HepG2 (cell line): ENCODE measurements at regions not wholly inside any gene's neighbourhood (a gene's known extent, or its start where the extent isn't known, plus 50 kb on each side); places are given as distances from the start of the nearest gene placed in this dataset.

Experiments used
- ATAC-seq: fragments of 200-7000 bp; cut with Tn5 transposase; 3 replicates; pipeline ENCODE4 v1.9.1; 2020; ENCODE audit warnings: mild to moderate bottlenecking, moderate library complexity
- BruUV-seq: library from RNA; stranded (reverse); fragments of 400-500 nt; replicated peaks from 2 replicates; lab custom pipeline; 2021; lab: Mats Ljungman, UMichigan
- CTCF ChIA-PET: fragments of 300-600 bp; formaldehyde crosslinking; extraction: SDS; loops from one replicate; lab custom pipeline; 2021; ENCODE audit warnings: low total read pairs, inconsistent platforms, low intra/inter-chr PET ratio; lab: Yijun Ruan, JAX
- POLR2A ChIA-PET: fragments of 350-600 bp; sonication (Branson Sonifier 250); formaldehyde crosslinking; loops from one replicate; lab custom pipeline; 2020; ENCODE audit warnings: antibody characterized with exemption, inconsistent platforms; lab: Yijun Ruan, JAX
- DNase-seq: peaks from one replicate; pipeline ENCODE4 v3.0.0-alpha.2; 2015; ENCODE audit warnings: low spot score
- FAIRE-seq: peaks from 3 replicates; lab custom pipeline; 2011; peaks lifted over from hg19 to GRCh38; lab: Jason Lieb, UNC
- H2AFZ ChIP-seq: one replicate; pipeline ENCODE4 v1.6.1; 2011; ENCODE audit warnings: low read length, inconsistent platforms
- H3K27ac ChIP-seq: fragments of 300-600 bp; 3 replicates; pipeline ENCODE4 v1.8.0; 2011; ENCODE audit warnings: mixed run types, mild to moderate bottlenecking, mixed read lengths, low read length, inconsistent platforms; ENCODE audit not compliant: insufficient read depth; ENCODE audit errors: extremely low read length
- H3K27me3 ChIP-seq, 2 experiments: fragments of 200-600 bp in 1 of 2; 2 replicates in 1 of 2; 3 replicates in 1 of 2; pipeline versions ENCODE4 v1.6.0 to v1.8.0; 2011; ENCODE audit warnings: low read length in 2 of 2, mild to moderate bottlenecking in 2 of 2, moderate library complexity in 2 of 2, inconsistent platforms in 1 of 2; ENCODE audit not compliant: insufficient read depth in 2 of 2, control insufficient read depth in 1 of 2
- H3K36me3 ChIP-seq, 2 experiments: fragments of 200-600 bp in 1 of 2; replicated peaks in 1 of 2; 2 replicates in 1 of 2; 3 replicates in 1 of 2; pipeline versions ENCODE4 v1.5.1 to v1.8.0; 2011; ENCODE audit warnings: low read length in 2 of 2, inconsistent platforms in 1 of 2; ENCODE audit not compliant: insufficient read depth in 2 of 2, control insufficient read depth in 1 of 2
- H3K4me1 ChIP-seq: 2 replicates; pipeline ENCODE4 v1.5.1; 2012; ENCODE audit warnings: low read length, inconsistent platforms; ENCODE audit not compliant: insufficient read depth
- H3K4me2 ChIP-seq: 2 replicates; pipeline ENCODE4 v1.6.0; 2011; ENCODE audit warnings: low read depth, low read length, inconsistent platforms
- H3K4me3 ChIP-seq, 3 experiments: fragments of 200-600 bp in 1 of 3; sonication (generic), shearing (Covaris generic) in 1 of 3; replicated peaks in 1 of 3; 2 replicates each; pipeline ENCODE4 v1.5.1; 2011 to 2016; ENCODE audit warnings: low read length in 3 of 3, inconsistent platforms in 2 of 3, low read depth in 2 of 3, mild to moderate bottlenecking in 2 of 3, control low read depth in 1 of 3, mixed read lengths in 1 of 3; ENCODE audit not compliant: insufficient read depth in 1 of 3
- H3K79me2 ChIP-seq: one replicate; pipeline ENCODE4 v1.6.1; 2011; ENCODE audit warnings: low read length, inconsistent platforms; ENCODE audit not compliant: insufficient read depth
- H3K9ac ChIP-seq: 2 replicates; pipeline ENCODE4 v1.6.0; 2011; ENCODE audit warnings: mild to moderate bottlenecking, low read depth, low read length, inconsistent platforms; ENCODE audit not compliant: insufficient read depth
- H3K9me3 ChIP-seq: 2 replicates; pipeline ENCODE4 v1.5.1; 2012; ENCODE audit warnings: mild to moderate bottlenecking, low read length
- H4K20me1 ChIP-seq: 2 replicates; pipeline ENCODE4 v1.6.0; 2011; ENCODE audit warnings: inconsistent platforms, mild to moderate bottlenecking, low read length, moderate library complexity; ENCODE audit not compliant: insufficient read depth
- BCLAF1 ChIP-seq: fragments of 450-650 bp; IDR thresholded peaks from 2 replicates; pipeline ENCODE4 v1.6.1; 2017; ENCODE audit warnings: mild to moderate bottlenecking
- ESRRA ChIP-seq: sonication (generic); formaldehyde crosslinking; IDR thresholded peaks from 2 replicates; pipeline ENCODE4 v1.5.1; 2020; ENCODE audit warnings: mild to moderate bottlenecking, low read depth, missing genetic modification reagents
- GLI4 ChIP-seq: sonication (generic); formaldehyde crosslinking; IDR thresholded peaks from 2 replicates; pipeline ENCODE4 v1.5.1; 2020; ENCODE audit warnings: missing genetic modification reagents, mild to moderate bottlenecking, moderate library complexity, borderline replicate concordance
- MAFK ChIP-seq, 2 experiments: IDR thresholded peaks in 1 of 2; conservative IDR thresholded peaks in 1 of 2; 2 replicates each; pipeline ENCODE4 v1.6.1; 2011; ENCODE audit warnings: improper control_type of control experiment in 2 of 2, low read length in 2 of 2
- MEF2D ChIP-seq: sonication (generic); formaldehyde crosslinking; IDR thresholded peaks from 2 replicates; pipeline ENCODE4 v1.5.1; 2020; ENCODE audit warnings: mild to moderate bottlenecking, missing genetic modification reagents
- PITX1 ChIP-seq: sonication (generic); formaldehyde crosslinking; IDR thresholded peaks from 2 replicates; pipeline ENCODE4 v1.5.1; 2020; ENCODE audit warnings: mild to moderate bottlenecking, missing genetic modification reagents
- STAT5B ChIP-seq: sonication (generic); formaldehyde crosslinking; IDR thresholded peaks from 2 replicates; pipeline ENCODE4 v1.4.0; 2020; ENCODE audit warnings: missing genetic modification reagents
- ZBTB1 ChIP-seq: sonication (generic); formaldehyde crosslinking; IDR thresholded peaks from 2 replicates; pipeline ENCODE4 v1.4.0; 2020; ENCODE audit warnings: missing genetic modification reagents, borderline replicate concordance
- ZBTB7B ChIP-seq: sonication (generic); formaldehyde crosslinking; IDR thresholded peaks from 2 replicates; pipeline ENCODE4 v1.4.0; 2020; ENCODE audit warnings: missing genetic modification reagents
- ZFP62 ChIP-seq: sonication (generic); formaldehyde crosslinking; IDR thresholded peaks from 2 replicates; pipeline ENCODE4 v1.4.0; 2020; ENCODE audit warnings: missing genetic modification reagents
- ZNF501 ChIP-seq: sonication (generic); formaldehyde crosslinking; IDR thresholded peaks from 2 replicates; pipeline ENCODE4 v1.5.1; 2020; ENCODE audit warnings: mild to moderate bottlenecking, moderate library complexity, missing genetic modification reagents
- ZNF691 ChIP-seq: sonication (generic); formaldehyde crosslinking; IDR thresholded peaks from 2 replicates; pipeline ENCODE4 v1.4.0; 2020; ENCODE audit warnings: missing genetic modification reagents, low read depth, mild to moderate bottlenecking, borderline replicate concordance
- WGBS: methylation state at CpG from one replicate; pipeline ENCODE4 v1.1.6; 2017; ENCODE audit warnings: low lambda C conversion rate; 5-methylcytosine and 5-hydroxymethylcytosine counted together
- in situ Hi-C: cut with HindIII; loops from 2 replicates; pipeline ENCODE4 v1.10.0; 2017; ENCODE audit warnings: low pct_unique_long_range_greater_than_20kb; ENCODE audit not compliant: extremely low pct_ligation_motif_present
- intact Hi-C: fragments of 100-400 bp; cut with micrococcal nuclease; formaldehyde crosslinking; loops from one replicate; pipeline ENCODE4 v1.10.0; 2022; ENCODE audit not compliant: unreplicated experiment
- TF ChIP-seq, protein P1 (sequence below): IDR thresholded peaks from 2 replicates; pipeline ENCODE4 v1.6.1; 2016; ENCODE audit warnings: mild to moderate bottlenecking, missing biosample characterization, missing genetic modification reagents

DNA sequence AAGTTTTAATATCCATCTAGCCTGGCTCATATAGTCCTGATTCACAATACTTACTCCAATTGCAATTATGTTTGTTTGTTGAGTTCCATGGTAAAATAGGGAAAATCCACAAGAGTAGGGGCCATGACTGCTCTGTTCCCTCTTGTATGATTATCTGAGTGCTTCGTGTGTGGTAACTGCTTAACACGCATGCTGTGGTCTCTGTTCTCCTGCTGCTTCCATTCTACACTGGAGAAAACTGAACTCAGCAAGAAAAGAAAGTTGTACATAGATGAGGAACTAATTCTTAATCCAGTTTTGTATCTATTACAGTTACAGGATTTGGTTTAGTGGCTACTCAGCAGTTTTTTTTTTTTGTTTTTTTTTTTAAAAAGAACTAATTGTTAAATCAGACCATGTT is 223.0 kb upstream of the SATB1 start:
- POLR2A ChIA-PET: no interaction called here
- 4% methylated on average over 2 of the region's 2 CpGs for WGBS
- ATAC-seq: no peak
- H3K27me3 ChIP-seq: no peaks in the 10 kb centered on the region
- no peak for FAIRE-seq
- TF ChIP-seq ESRRA (CRISPR knock-in tag) (no peak), MAFK (conservative IDR thresholded peaks at IDR 0.05 in 1 of 2, IDR thresholded peaks at IDR 0.05 in 1 of 2; ENCODE audit: low read length in 2 of 2) (peak in 1 of 2 experiments; percentile 51; a peak in 2 of 4 replicates)
- no peak overlapping the region for H2AFZ ChIP-seq
- no peak overlapping the region for H3K27ac ChIP-seq
- in situ Hi-C loops: no loop called here
- no TSS peak for BruUV-seq
- H3K79me2 ChIP-seq: no peaks in the 10 kb centered on the region
- CTCF ChIA-PET: no interaction called here
- H3K4me3 ChIP-seq: no peak overlapping the region
- no peak overlapping the region for H3K4me2 ChIP-seq
- peaks cover 5% of the 10 kb centered on the region; the same call in 1 of the 2 replicates for H3K9me3 ChIP-seq
- H4K20me1 ChIP-seq: no peaks in the 10 kb centered on the region
- H3K36me3 ChIP-seq: no peaks in the 10 kb centered on the region
- intact Hi-C loops: no loop called here
- H3K4me1 ChIP-seq: no peaks in the 10 kb centered on the region
- no peak overlapping the region for H3K9ac ChIP-seq
- no peak for DNase-seq

DNA sequence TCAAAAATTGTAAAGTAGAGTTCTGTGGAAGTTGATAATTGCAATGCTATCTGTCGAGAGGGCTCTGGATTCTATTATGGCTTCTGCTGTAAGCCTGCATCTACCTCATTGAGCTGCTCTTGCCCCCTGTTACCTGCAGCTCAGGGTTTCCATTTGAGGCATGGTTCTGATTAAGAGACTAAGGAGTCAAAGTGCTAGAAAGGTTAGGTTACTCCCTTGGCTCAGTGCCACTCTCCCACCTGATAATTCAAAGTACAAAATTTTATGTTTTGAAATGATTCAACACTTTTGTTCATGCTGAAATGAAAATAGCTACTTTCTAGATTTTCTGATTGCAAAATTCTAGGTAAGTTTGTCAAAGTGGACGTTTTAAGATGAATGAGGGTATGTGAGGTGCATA is 220.5 kb upstream of the SATB1 start:
- 0% methylated on average over 2 of the region's 2 CpGs for WGBS
- no peak for TF ChIP-seq ZBTB7B
- no peak for TF ChIP-seq ZBTB1
- TF ChIP-seq ZFP62 (CRISPR knock-in tag): no peak
- TF ChIP-seq ZNF501: no peak
- no peak for TF ChIP-seq GLI4 (CRISPR knock-in tag)
- TF ChIP-seq MEF2D (CRISPR knock-in tag): no peak
- TF ChIP-seq, protein P1, sequence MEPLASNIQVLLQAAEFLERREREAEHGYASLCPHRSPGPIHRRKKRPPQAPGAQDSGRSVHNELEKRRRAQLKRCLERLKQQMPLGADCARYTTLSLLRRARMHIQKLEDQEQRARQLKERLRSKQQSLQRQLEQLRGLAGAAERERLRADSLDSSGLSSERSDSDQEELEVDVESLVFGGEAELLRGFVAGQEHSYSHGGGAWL: no peak
- no peak for TF ChIP-seq BCLAF1
- no peak for TF ChIP-seq PITX1
- TF ChIP-seq STAT5B: no peak
- no peak for TF ChIP-seq ZNF691

More for the DNA sequence above, 220.5 kb upstream of the SATB1 start:
- no TSS peak for BruUV-seq
- ChIA-PET POLR2A (no interaction called here), CTCF (no interaction called here)
- no peak overlapping the region for H3K27ac ChIP-seq
- ATAC-seq (no peak), FAIRE-seq (no peak), DNase-seq (no peak)
- intact Hi-C loops (no loop called here), in situ Hi-C loops (no loop called here)
- peaks cover 21% of the 10 kb centered on the region; the same call in 1 of the 2 replicates for H3K9me3 ChIP-seq
- H3K36me3 ChIP-seq: no peaks in the 10 kb centered on the region
- H3K4me2 ChIP-seq: no peak overlapping the region
- no peaks in the 10 kb centered on the region for H3K4me1 ChIP-seq
- no peaks in the 10 kb centered on the region for H3K79me2 ChIP-seq
- no peaks in the 10 kb centered on the region for H4K20me1 ChIP-seq
- no peaks in the 10 kb centered on the region for H3K27me3 ChIP-seq
- no peak overlapping the region for H2AFZ ChIP-seq
- no peak overlapping the region for H3K9ac ChIP-seq
- no peak overlapping the region for H3K4me3 ChIP-seq
